AG20443 (cell line): ENCODE measurements at regions not wholly inside any gene's neighbourhood (a gene's known extent, or its start where the extent isn't known, plus 50 kb on each side); places are given as distances from the start of the nearest gene placed in this dataset.
A peak's percentile ranks its signal among the peaks of the same experiment; 100 is the strongest.
"Not testable (repeated sequence)": the region's sequence is repeated elsewhere in the genome, so short reads cannot be mapped to it uniquely, and the experiment has no call there.

Experiments
- DNase-seq: peaks from one replicate; pipeline ENCODE4 v3.0.0; 2012; ENCODE audit warnings: low spot score, mixed read lengths

DNA sequence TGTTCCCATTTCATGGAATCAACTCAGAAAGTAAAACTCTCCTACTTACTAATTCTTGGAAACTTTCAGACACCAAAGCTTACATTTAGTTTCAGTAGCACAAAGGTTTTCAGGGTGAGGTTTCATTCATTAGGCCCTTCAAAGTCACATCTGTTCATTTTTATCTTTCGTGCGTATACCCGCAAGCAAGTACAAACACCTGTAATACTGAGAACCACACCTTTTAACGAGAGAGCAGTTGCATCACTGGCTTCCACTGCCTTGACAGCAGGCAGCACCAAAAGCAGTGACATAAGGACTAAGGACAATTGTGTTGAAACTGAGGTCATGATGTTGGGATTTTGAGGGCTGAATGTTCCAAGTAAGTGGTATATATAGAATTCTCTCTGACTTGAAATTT, 60.5 kb downstream of the GOLGA6L22 start:
- DNase-seq = not testable (repeated sequence)

DNA sequence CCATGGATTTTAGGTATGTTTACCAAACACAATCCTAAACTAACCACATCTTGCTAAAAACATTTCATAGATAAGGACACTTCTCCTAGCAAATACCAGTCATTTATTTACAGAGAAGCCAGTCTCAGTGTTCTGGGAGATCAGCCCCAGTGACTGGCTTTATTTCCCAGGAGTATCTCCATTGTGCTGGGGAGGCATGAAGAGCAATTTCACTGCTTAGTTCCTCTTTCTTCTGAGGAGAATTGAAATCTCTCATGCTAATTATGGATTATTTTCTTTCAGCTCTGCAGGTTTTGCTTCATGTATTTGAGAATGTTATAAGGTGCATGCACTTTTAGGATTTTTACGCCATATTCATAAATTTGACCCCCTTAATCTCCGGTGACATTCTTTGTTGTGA, 67.8 kb downstream of the GOLGA6L22 start:
- not testable (repeated sequence) for DNase-seq

GRCh38 chr15:22527016-22527415, 68.3 kb downstream of the GOLGA6L22 start:
- not testable (repeated sequence) for DNase-seq

GRCh38 chr15:22529200-22529599, 70.5 kb downstream of the GOLGA6L22 start:
- not testable (repeated sequence) for DNase-seq

DNA sequence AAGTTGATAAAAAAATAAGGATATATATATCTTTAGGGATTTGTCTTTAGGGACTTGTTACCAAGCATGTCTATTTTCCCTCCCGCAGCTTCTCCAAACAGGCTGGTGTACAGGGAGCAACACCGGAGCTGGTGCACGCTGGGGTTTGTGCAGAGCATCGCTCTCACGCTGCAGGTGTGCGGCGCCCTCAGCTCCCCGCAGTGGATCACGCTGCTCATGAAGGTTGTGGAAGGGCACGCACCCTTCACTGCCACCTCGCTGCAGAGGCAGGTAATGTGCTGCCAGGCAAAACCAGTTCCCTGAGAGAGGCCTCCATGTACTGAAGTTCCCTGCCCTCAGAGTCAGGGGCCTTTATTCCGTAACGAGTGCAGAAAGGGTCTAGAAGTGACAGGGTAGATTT, 101.0 kb downstream of the GOLGA6L22 start:
- DNase-seq = not testable (repeated sequence)

GRCh38 chr15:22561716-22562115, 103.0 kb downstream of the GOLGA6L22 start:
- not testable (repeated sequence) for DNase-seq

- not testable (repeated sequence) for DNase-seq
Measured at GRCh38 chr15:22566510-22566909, 107.8 kb downstream of the GOLGA6L22 start.

DNA sequence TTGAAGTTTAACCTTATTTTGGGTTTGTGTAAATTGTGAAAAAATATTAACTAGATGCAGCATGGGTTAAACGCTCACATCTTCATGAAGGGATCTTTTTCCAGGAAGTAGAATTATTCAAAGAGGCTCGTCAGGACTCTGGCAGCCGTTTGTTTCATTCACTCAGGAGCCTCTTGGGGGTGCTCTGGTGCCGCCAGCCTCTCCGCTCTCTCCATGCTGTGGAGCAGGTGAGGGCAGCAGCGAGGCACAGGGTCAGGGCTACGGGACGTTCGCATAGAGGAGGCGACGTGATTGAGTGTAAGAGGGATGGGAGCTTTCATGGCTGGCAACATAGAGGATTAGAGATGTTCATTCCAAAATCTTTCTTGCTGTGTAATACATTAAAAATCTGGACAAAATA, 110.8 kb downstream of the GOLGA6L22 start:
- not testable (repeated sequence) for DNase-seq

- not testable (repeated sequence) for DNase-seq
Measured at GRCh38 chr15:22572152-22572735, 113.5 kb downstream of the GOLGA6L22 start.

DNA sequence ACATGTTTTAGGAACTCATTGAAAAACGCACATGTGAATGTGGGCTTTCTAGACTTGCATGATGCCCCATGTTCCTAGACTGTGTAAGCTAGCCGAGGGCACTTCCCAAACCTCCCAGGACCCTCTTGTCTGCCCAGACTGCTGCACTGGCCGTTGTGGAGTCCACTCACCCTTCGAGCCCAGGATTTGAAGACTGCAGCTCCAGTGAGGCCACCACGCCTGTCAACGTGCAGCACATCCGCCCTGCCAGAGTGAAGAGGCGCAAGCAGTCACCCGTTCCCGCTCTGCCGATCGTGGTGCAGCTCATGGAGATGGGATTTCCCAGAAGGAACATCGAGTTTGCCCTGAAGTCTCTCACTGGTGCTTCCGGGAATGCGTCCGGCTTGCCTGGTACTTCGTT, 114.1 kb downstream of the GOLGA6L22 start:
- peak; percentile 0 for DNase-seq

- not testable (repeated sequence) for DNase-seq
Measured at GRCh38 chr15:22577828-22578227, 119.1 kb downstream of the GOLGA6L22 start.

DNA sequence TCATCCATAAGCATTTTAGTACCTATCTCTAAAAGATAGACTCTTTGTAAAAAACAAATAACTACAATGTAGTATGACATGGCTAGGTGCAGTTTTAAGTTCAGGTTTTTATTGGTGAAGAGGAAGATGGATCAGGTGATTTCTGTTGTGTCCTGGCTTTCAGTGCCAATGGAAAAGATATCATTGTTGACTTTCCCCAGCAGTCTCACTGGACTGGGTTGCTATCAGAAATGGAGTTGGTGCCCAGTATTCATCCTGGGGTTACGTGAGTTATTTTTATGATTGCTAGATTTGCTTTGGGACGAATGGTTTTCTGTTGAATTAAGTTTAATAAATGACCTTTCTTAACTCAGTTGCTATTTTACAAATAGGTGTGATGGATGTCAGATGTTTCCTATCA, 120.5 kb downstream of the GOLGA6L22 start:
- not testable (repeated sequence) for DNase-seq

DNA sequence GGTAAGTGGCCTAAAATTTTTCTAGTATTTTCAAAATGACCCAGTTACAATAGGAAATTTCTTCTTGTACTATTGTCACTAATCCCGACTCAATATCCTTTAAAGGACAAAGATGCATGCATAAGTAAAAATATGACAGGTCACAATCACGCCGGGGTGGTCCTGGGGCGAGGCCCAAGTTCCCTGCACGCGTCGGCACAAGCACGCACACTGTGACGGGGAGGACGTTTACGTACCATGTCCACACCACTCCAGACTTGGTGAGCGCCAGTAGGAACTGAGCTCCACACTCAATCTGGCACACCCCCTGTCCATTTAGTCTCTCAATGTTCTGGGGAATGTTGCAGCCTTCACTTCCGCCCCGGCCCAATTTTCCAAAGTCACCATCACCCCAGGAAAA, 128.7 kb downstream of the GOLGA6L22 start:
- DNase-seq = not testable (repeated sequence)

GRCh38 chr15:22598552-22598951, 139.8 kb downstream of the GOLGA6L22 start:
- DNase-seq = not testable (repeated sequence)

GRCh38 chr15:22599526-22600320, 141.0 kb downstream of the GOLGA6L22 start:
- not testable (repeated sequence) for DNase-seq

DNA sequence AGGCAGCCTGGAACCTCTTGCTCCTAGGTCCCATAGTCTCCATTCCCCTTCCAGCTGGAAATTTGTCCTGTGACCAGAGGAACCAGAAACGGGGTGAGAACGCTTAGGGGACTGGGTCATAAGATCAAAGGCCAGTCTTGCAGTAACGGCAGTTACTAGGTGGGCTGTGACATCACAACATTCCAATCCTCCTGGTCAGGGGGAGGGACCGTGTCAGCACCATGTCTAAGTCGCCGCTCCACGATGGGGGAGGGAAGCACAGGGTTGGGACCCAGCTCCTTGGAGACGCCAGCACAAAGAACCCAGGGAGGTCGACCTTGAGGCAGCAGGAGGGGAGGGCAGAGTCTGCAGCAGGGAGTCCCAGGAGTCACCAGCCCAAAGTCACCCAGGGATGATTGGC, 158.3 kb downstream of the GOLGA6L22 start:
- not testable (repeated sequence) for DNase-seq

- DNase-seq = not testable (repeated sequence)
Measured at GRCh38 chr15:22631789-22632188, 154.7 kb upstream of the NIPA1 start.

DNA sequence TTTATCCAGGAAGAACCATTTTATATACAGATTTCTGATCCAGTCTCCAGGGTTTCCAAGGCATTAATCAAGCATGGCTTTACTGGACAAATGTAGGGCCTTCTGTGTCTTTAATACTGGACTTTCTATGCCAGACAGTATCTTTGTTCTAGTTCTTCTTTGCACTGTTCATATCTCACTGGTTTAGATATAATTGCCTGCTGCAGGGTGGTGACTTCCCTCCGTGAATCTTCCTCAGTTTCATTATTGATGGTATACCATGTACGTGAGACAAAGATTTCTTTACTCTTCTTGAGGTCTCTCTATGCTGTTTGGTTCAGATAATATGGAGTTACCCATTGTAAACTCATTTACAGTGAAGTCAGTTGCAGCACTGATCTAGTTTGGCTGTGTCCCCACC, 146.5 kb upstream of the NIPA1 start:
- not testable (repeated sequence) for DNase-seq

GRCh38 chr15:22649458-22649857, 137.0 kb upstream of the NIPA1 start:
- not testable (repeated sequence) for DNase-seq

GRCh38 chr15:22651179-22651578, 135.3 kb upstream of the NIPA1 start:
- not testable (repeated sequence) for DNase-seq

DNA sequence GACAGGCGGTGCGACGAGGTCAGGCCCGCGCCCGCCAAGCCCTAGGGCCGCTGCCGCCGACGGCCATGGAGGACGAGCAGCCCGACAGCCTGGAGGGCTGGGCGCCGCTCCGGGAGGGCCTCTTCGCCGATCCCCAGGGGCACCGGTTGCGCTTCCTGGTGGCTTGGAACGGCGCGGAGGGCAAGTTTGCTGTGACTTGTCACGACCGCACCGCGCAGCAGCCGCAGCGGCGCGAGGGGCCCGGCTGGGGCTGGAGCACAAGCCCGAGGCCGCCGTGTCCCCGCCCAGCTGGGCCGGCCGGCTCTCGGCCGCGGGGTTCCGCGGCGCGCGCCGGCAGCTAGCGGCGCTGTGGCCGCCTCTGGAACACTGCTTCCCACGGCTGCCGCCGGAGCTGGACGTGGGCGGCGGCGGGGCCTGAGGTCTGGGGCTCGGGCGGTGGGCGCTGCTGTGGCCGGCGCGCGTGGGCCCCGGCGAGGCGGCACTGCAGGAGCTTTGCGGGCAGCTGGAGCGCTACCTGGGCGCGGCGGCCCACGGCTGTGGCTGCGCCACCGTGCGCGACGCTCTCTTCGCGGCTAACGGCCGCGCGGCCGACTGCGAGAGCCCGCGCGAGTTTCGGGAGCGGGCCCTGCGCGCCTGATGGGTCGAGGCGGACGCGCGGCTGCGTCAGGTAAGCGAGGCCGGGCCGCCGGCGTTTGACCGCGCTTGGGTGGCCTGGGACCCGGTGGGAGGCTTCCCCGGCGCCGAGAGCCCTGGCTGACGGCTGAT, 122.0 kb upstream of the NIPA1 start:
- DNase-seq = peak; percentile 21

DNA sequence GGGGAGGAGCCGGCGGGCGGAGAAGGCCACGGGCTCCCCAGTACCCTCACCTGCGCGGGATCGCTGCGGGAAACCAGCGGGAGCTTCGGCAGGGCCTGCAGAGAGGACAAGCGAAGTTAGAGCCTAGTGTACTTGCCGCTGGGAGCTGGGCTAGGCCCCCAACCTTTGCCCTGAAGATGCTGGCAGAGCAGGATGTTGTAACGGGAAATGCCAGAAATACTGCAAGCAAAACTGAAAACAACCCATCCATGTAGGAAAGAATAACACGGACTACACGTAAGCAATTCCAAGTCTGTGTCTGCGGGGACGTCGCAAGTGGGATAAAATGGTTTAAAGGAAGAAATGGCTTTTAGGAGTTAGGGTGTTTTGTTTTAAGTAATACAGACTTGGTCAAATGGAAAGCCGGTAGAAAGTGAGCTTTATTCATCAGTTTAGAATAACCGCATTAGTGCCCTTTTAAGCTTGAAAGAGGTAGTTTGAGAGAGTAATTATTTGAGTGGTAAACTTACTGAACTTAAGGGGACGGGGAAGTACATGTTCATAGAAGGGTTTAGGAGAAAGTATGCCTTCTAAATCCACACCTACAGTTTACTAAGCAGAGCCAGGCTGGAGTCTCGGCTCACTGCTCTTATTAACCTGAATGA, 121.3 kb upstream of the NIPA1 start:
- not testable (repeated sequence) for DNase-seq
